ENCODE measurements at regions not wholly inside any gene's neighbourhood (a gene's known extent, or its start where the extent isn't known, plus 50 kb on each side); places are given as distances from the start of the nearest gene placed in this dataset.

DNA sequence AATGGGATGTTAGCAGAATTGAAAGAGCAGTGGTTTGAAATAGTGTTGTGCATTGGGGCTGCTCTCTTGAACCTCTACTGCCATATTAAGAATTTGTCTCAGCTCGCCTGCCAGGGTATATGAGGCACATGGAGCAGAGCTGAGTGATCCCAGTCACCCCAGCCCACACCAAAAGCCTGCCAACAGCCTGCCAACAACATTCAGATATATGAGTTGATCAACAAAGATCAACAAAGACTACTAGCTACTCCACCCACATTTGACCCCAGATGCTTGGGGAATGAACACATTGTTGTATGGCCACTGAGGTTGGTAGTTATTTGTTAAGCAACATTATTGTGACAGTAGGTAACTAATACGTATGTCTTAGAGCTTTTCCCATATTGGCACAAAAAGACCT is 570.9 kb upstream of the IL12A start:
- no peak overlapping the region for H2AFZ ChIP-seq
- no peak overlapping the region for H3K27ac ChIP-seq
- H3K4me3 ChIP-seq (ENCODE audit: low read depth, low read length): no peak overlapping the region

GRCh38 chr3:159418571-159419526 is 569.8 kb upstream of the IL12A start:
- TF ChIP-seq, protein P1, sequence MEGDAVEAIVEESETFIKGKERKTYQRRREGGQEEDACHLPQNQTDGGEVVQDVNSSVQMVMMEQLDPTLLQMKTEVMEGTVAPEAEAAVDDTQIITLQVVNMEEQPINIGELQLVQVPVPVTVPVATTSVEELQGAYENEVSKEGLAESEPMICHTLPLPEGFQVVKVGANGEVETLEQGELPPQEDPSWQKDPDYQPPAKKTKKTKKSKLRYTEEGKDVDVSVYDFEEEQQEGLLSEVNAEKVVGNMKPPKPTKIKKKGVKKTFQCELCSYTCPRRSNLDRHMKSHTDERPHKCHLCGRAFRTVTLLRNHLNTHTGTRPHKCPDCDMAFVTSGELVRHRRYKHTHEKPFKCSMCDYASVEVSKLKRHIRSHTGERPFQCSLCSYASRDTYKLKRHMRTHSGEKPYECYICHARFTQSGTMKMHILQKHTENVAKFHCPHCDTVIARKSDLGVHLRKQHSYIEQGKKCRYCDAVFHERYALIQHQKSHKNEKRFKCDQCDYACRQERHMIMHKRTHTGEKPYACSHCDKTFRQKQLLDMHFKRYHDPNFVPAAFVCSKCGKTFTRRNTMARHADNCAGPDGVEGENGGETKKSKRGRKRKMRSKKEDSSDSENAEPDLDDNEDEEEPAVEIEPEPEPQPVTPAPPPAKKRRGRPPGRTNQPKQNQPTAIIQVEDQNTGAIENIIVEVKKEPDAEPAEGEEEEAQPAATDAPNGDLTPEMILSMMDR (IDR thresholded peaks at IDR 0.05): no peak
- Histone ChIP-seq H3K9ac (no peak overlapping the region), H3K27me3 (ENCODE audit: control insufficient read depth, insufficient read depth, low read length) (no peaks in the 10 kb centered on the region), H3K27ac (no peak overlapping the region), H3K4me2 (ENCODE audit: low read length) (no peak overlapping the region), H3K36me3 (ENCODE audit: control insufficient read depth, insufficient read depth, low read length) (no peaks in the 10 kb centered on the region), H3K79me2 (no peaks in the 10 kb centered on the region), H2AFZ (no peak overlapping the region), H3K9me3 (ENCODE audit: control insufficient read depth, low read length) (no peaks in the 10 kb centered on the region), H3K4me1 (no peaks in the 10 kb centered on the region), H3K4me3 (ENCODE audit: low read depth, low read length) (no peak overlapping the region)

More for the DNA sequence above, 570.9 kb upstream of the IL12A start:
- Histone ChIP-seq H3K36me3 (ENCODE audit: control insufficient read depth, insufficient read depth, low read length) (no peaks in the 10 kb centered on the region), H3K4me1 (no peaks in the 10 kb centered on the region), H3K9me3 (ENCODE audit: control insufficient read depth, low read length) (no peaks in the 10 kb centered on the region), H3K9ac (no peak overlapping the region), H3K79me2 (no peaks in the 10 kb centered on the region), H3K4me2 (ENCODE audit: low read length) (no peak overlapping the region), H3K27me3 (ENCODE audit: control insufficient read depth, insufficient read depth, low read length) (no peaks in the 10 kb centered on the region)
- TF ChIP-seq, protein P1 (IDR thresholded peaks at IDR 0.05): no peak

GRCh38 chr3:159429702-159430101 is 558.9 kb upstream of the IL12A start:
- TF ChIP-seq, protein P1 (IDR thresholded peaks at IDR 0.05): no peak
- no peak overlapping the region for H2AFZ ChIP-seq
- H3K4me1 ChIP-seq: no peaks in the 10 kb centered on the region
- no peaks in the 10 kb centered on the region for H3K27me3 ChIP-seq (ENCODE audit: control insufficient read depth, insufficient read depth, low read length)
- no peak overlapping the region for H3K27ac ChIP-seq
- no peaks in the 10 kb centered on the region for H3K79me2 ChIP-seq
- H3K36me3 ChIP-seq (ENCODE audit: control insufficient read depth, insufficient read depth, low read length): no peaks in the 10 kb centered on the region
- no peak overlapping the region for H3K9ac ChIP-seq
- H3K4me2 ChIP-seq (ENCODE audit: low read length): no peak overlapping the region
- H3K4me3 ChIP-seq (ENCODE audit: low read depth, low read length): no peak overlapping the region
- H3K9me3 ChIP-seq (ENCODE audit: control insufficient read depth, low read length): no peaks in the 10 kb centered on the region

GRCh38 chr3:159432682-159433340 is 555.8 kb upstream of the IL12A start:
- no peaks in the 10 kb centered on the region for H3K36me3 ChIP-seq (ENCODE audit: control insufficient read depth, insufficient read depth, low read length)
- no peak overlapping the region for H3K27ac ChIP-seq
- H3K4me3 ChIP-seq (ENCODE audit: low read depth, low read length): no peak overlapping the region
- TF ChIP-seq, protein P1 (IDR thresholded peaks at IDR 0.05): no peak
- no peaks in the 10 kb centered on the region for H3K27me3 ChIP-seq (ENCODE audit: control insufficient read depth, insufficient read depth, low read length)
- H3K79me2 ChIP-seq: no peaks in the 10 kb centered on the region
- no peak overlapping the region for H2AFZ ChIP-seq
- H3K9ac ChIP-seq: no peak overlapping the region
- H3K9me3 ChIP-seq (ENCODE audit: control insufficient read depth, low read length): no peaks in the 10 kb centered on the region
- no peak overlapping the region for H3K4me2 ChIP-seq (ENCODE audit: low read length)
- H3K4me1 ChIP-seq: no peaks in the 10 kb centered on the region

Measured in parathyroid adenoma (tissue), 2 donors.